ENCODE measurements at regions not wholly inside any gene's neighbourhood (a gene's known extent, or its start where the extent isn't known, plus 50 kb on each side); places are given as distances from the start of the nearest gene placed in this dataset.

- Histone ChIP-seq H4K20me1 (ENCODE audit: low read depth, low read length) (no peaks in the 10 kb centered on the region), H2AFZ (ENCODE audit: low read depth, low read length, severe bottlenecking) (no peak overlapping the region), H3K27ac (ENCODE audit: low read depth, low read length) (no peak overlapping the region), H3K9me3 (ENCODE audit: insufficient read depth, low read length) (no peaks in the 10 kb centered on the region), H3K79me2 (ENCODE audit: insufficient read depth, low read length) (no peaks in the 10 kb centered on the region), H3K9me2 (replicated peaks; ENCODE audit: insufficient read depth, low read length) (no peaks in the 10 kb centered on the region), H3K9ac (ENCODE audit: low read length) (no peak overlapping the region), H3K27me3 (ENCODE audit: low read length) (no peaks in the 10 kb centered on the region), H3F3A (ENCODE audit: insufficient read depth) (no peaks in the 10 kb centered on the region), H3K4me3 (ENCODE audit: insufficient read depth, low read length, poor library complexity, severe bottlenecking) (no peak overlapping the region), H3K36me3 (ENCODE audit: low read length) (no peaks in the 10 kb centered on the region), H3K4me2 (ENCODE audit: low read depth, low read length, poor library complexity, severe bottlenecking) (no peak overlapping the region)
- TF ChIP-seq, protein P1, sequence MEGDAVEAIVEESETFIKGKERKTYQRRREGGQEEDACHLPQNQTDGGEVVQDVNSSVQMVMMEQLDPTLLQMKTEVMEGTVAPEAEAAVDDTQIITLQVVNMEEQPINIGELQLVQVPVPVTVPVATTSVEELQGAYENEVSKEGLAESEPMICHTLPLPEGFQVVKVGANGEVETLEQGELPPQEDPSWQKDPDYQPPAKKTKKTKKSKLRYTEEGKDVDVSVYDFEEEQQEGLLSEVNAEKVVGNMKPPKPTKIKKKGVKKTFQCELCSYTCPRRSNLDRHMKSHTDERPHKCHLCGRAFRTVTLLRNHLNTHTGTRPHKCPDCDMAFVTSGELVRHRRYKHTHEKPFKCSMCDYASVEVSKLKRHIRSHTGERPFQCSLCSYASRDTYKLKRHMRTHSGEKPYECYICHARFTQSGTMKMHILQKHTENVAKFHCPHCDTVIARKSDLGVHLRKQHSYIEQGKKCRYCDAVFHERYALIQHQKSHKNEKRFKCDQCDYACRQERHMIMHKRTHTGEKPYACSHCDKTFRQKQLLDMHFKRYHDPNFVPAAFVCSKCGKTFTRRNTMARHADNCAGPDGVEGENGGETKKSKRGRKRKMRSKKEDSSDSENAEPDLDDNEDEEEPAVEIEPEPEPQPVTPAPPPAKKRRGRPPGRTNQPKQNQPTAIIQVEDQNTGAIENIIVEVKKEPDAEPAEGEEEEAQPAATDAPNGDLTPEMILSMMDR (IDR thresholded peaks at IDR 0.05; ENCODE audit: insufficient read depth, low read length, poor library complexity, severe bottlenecking), result no peak
- no peak for TF ChIP-seq EZH2phosphoT487 (conservative IDR thresholded peaks at IDR 0.05; ENCODE audit: low read length)
Measured at GRCh38 chr9:81373294-81373693, 316.1 kb downstream of the TLE1 start.

DNA sequence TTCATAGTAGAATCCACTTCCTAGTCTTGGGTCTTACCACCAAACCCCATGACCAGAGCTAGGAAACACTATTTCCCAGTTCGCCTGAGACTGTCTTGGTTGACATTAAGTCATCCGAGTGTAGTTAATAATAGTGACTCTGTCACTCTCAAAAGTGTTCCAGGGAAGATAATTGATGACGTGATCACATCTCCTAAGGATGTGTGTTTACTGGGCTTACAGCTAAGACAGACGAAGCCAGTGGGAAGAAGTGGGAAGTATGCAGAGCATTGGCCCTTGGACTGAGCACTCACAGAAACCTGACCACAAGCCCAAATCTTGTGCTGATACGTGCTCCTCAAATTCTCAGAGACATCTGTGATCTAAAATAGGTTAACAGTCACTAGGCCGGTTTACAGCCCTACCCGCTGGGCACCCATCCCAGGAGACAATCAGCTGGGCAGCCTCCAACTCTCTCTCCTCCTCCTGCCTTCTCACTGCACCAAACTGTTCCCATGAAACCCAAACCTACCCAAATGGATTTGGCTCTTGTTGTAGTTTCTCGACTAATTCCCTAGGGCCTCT, 316.6 kb downstream of the TLE1 start:
- no peaks in the 10 kb centered on the region for H3F3A ChIP-seq (ENCODE audit: insufficient read depth)
- no peaks in the 10 kb centered on the region for H3K79me2 ChIP-seq (ENCODE audit: insufficient read depth, low read length)
- no peaks in the 10 kb centered on the region for H3K9me3 ChIP-seq (ENCODE audit: insufficient read depth, low read length)
- no peaks in the 10 kb centered on the region for H4K20me1 ChIP-seq (ENCODE audit: low read depth, low read length)
- H3K27me3 ChIP-seq (ENCODE audit: low read length), result no peaks in the 10 kb centered on the region
- no peaks in the 10 kb centered on the region for H3K9me2 ChIP-seq (replicated peaks; ENCODE audit: insufficient read depth, low read length)
- H3K4me3 ChIP-seq (ENCODE audit: insufficient read depth, low read length, poor library complexity, severe bottlenecking), result no peak overlapping the region
- H3K4me2 ChIP-seq (ENCODE audit: low read depth, low read length, poor library complexity, severe bottlenecking), result no peak overlapping the region
- no peak overlapping the region for H3K27ac ChIP-seq (ENCODE audit: low read depth, low read length)
- TF ChIP-seq EZH2phosphoT487 (conservative IDR thresholded peaks at IDR 0.05; ENCODE audit: low read length), result no peak
- TF ChIP-seq, protein P1 (IDR thresholded peaks at IDR 0.05; ENCODE audit: insufficient read depth, low read length, poor library complexity, severe bottlenecking), result no peak
- no peak overlapping the region for H2AFZ ChIP-seq (ENCODE audit: low read depth, low read length, severe bottlenecking)
- no peak overlapping the region for H3K9ac ChIP-seq (ENCODE audit: low read length)
- no peaks in the 10 kb centered on the region for H3K36me3 ChIP-seq (ENCODE audit: low read length)

- no peak for TF ChIP-seq EZH2phosphoT487 (conservative IDR thresholded peaks at IDR 0.05; ENCODE audit: low read length)
- TF ChIP-seq, protein P1 (IDR thresholded peaks at IDR 0.05; ENCODE audit: insufficient read depth, low read length, poor library complexity, severe bottlenecking), result no peak
- H2AFZ ChIP-seq (ENCODE audit: low read depth, low read length, severe bottlenecking), result no peak overlapping the region
- H3K9me2 ChIP-seq (replicated peaks; ENCODE audit: insufficient read depth, low read length), result no peaks in the 10 kb centered on the region
- no peaks in the 10 kb centered on the region for H3K79me2 ChIP-seq (ENCODE audit: insufficient read depth, low read length)
- H3F3A ChIP-seq (ENCODE audit: insufficient read depth), result no peaks in the 10 kb centered on the region
- H3K36me3 ChIP-seq (ENCODE audit: low read length), result no peaks in the 10 kb centered on the region
- H3K27me3 ChIP-seq (ENCODE audit: low read length), result no peaks in the 10 kb centered on the region
- H3K4me3 ChIP-seq (ENCODE audit: insufficient read depth, low read length, poor library complexity, severe bottlenecking), result no peak overlapping the region
- H3K27ac ChIP-seq (ENCODE audit: low read depth, low read length), result no peak overlapping the region
- H3K9ac ChIP-seq (ENCODE audit: low read length), result no peak overlapping the region
- H3K9me3 ChIP-seq (ENCODE audit: insufficient read depth, low read length), result no peaks in the 10 kb centered on the region
- H4K20me1 ChIP-seq (ENCODE audit: low read depth, low read length), result no peaks in the 10 kb centered on the region
- H3K4me2 ChIP-seq (ENCODE audit: low read depth, low read length, poor library complexity, severe bottlenecking), result no peak overlapping the region
Measured at GRCh38 chr9:81371824-81372223, 317.5 kb downstream of the TLE1 start.
